Epithelial cell of proximal tubule (primary cell): ENCODE measurements at regions not wholly inside any gene's neighbourhood (a gene's known extent, or its start where the extent isn't known, plus 50 kb on each side); places are given as distances from the start of the nearest gene placed in this dataset.

Experiments
- DNase-seq: peaks from one replicate; pipeline ENCODE4 v3.0.0-alpha.2; 2011; ENCODE audit warnings: low read depth
- H3K4me3 ChIP-seq: 2 replicates; pipeline ENCODE4 v1.5.1; 2011; ENCODE audit warnings: low read depth, mild to moderate bottlenecking, low read length
- CTCF ChIP-seq: conservative IDR thresholded peaks from 2 replicates; pipeline ENCODE4 v1.5.1; 2012; ENCODE audit warnings: low read depth, mild to moderate bottlenecking, low read length

GRCh38 chr15:66832664-66833063, 130.6 kb downstream of the SMAD6 start:
- no peak overlapping the region for H3K4me3 ChIP-seq
- no peak for TF ChIP-seq CTCF
- DNase-seq = no peak

GRCh38 chr15:66833371-66833770, 131.3 kb downstream of the SMAD6 start:
- H3K4me3 ChIP-seq = no peak overlapping the region
- no peak for TF ChIP-seq CTCF
- DNase-seq = no peak

GRCh38 chr15:66833803-66834202, 131.8 kb downstream of the SMAD6 start:
- TF ChIP-seq CTCF = no peak
- no peak overlapping the region for H3K4me3 ChIP-seq
- no peak for DNase-seq

- DNase-seq = no peak
- no peak for TF ChIP-seq CTCF
- H3K4me3 ChIP-seq = no peak overlapping the region
Observed at GRCh38 chr15:66834881-66835878, 133.1 kb downstream of the SMAD6 start.

GRCh38 chr15:66836231-66837030, 134.4 kb downstream of the SMAD6 start:
- no peak for TF ChIP-seq CTCF
- no peak overlapping the region for H3K4me3 ChIP-seq
- no peak for DNase-seq

DNA sequence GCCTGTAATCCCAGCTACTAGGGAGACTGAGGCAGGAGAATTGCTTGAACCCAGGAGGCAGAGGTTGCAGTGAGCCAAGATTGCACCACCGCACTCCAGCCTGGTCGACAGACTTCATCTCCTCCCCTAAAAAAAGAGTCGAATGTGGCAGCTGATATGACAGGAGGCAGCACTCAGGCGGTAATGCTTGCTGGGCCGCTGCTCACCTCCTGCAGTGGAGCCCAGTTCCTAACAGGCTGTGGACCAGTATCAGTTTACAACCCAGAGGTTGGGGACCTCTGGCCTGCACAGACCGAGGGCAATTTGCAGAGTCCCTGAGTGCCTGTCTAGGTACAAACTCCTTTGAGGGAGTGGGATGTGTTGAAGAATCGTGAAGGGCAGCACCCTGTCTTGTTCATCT, 136.2 kb downstream of the SMAD6 start:
- DNase-seq = no peak
- H3K4me3 ChIP-seq = no peak overlapping the region
- no peak for TF ChIP-seq CTCF
